Hindlimb muscle (tissue), 1 donor: ENCODE measurements at regions not wholly inside any gene's neighbourhood (a gene's known extent, or its start where the extent isn't known, plus 50 kb on each side); places are given as distances from the start of the nearest gene placed in this dataset.
A peak's percentile ranks its signal among the peaks of the same experiment; 100 is the strongest.

Experiments used
- DNase-seq: peaks from one replicate; pipeline ENCODE4 v3.0.0-alpha.2; 2013

- no peak for DNase-seq
Measured at GRCh38 chr3:151992326-151993041, 119.0 kb downstream of the SUCNR1 start.

- DNase-seq = no peak
Measured at GRCh38 chr3:151995091-151995490, 121.6 kb downstream of the SUCNR1 start.

- no peak for DNase-seq
Measured at GRCh38 chr3:151998744-151999143, 125.3 kb downstream of the SUCNR1 start.

DNA sequence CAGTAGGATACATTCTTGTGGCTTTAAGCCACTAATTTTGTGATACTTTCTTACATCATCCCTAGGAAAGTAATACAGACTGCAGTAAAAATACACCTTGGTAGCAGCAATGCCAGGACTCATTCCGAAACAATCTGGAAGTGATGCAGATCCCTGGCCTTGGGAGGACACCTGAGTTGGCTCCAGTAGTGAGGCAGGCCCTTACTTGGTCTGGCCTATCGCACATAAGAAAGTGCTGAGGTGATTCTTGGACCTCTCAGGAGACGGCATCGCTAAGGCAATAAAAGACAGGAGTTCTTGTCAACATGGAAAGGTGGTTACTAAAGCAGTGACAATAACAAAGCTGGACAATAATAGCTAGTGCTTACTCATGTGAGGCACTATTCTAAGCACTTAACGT lies 126.5 kb downstream of the SUCNR1 start:
- DNase-seq = no peak

GRCh38 chr3:152011812-152012735 lies 138.6 kb downstream of the SUCNR1 start:
- DNase-seq = no peak

GRCh38 chr3:152019508-152019907 lies 146.1 kb downstream of the SUCNR1 start:
- no peak for DNase-seq

GRCh38 chr3:152021951-152022461 lies 148.6 kb downstream of the SUCNR1 start:
- no peak for DNase-seq

GRCh38 chr3:152026033-152026556 lies 152.7 kb downstream of the SUCNR1 start:
- peak; percentile 20 for DNase-seq

DNA sequence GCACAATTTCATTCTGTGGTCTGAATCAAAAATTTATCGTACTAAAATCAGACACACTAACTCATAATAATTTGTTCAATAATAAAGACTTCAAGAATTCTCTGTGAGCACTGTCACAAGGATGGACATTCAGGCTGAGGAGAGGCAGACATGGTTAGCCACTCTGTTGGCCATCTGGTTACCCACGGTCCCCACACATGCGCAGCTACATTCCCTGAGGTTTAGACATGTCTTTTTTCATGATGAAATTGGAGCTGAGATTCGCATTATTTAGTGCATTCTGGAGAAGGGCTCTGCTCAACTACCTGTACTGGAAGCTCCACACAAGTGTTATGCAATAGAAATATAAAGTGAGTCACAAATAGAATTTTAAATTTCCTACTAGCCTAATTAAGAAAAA lies 156.9 kb downstream of the SUCNR1 start:
- DNase-seq = no peak

DNA sequence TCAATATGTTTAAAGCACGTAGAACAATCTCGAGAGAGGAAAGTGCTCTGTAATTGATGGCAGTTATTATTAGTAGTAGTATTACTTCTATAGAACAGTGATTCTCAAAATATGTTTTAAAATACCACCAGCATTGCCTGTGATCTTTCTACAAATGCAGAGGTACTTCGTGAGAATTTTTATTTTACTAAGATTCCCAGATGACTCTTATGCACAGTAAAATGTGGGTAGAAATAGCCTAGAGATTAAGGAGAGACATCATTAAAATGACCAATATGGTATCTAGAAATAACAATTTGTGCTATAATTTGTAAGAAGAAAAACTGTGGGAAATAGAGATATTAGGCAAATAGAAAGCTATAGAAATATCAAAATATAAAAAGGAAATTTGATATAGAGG lies 157.9 kb downstream of the SUCNR1 start:
- DNase-seq = no peak

DNA sequence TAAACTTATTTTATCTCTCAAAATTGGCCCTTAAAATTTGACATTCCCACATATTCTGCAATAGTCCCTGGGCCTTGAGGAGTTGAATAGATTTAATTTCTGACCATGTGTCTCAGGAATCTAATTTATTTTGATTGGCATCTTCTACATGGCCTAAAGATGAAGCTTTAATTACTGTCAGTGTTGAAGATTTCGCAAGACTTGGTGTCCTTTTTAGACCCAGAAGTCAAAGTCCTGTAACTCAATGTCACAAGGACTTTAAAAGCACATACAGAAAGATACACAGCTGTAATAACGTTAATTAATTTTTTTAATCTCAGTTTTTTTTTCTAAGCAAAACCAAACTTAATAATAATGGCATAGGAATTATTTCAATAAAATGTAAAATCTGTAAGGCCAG lies 163.9 kb downstream of the SUCNR1 start:
- DNase-seq = no peak

GRCh38 chr3:152037953-152038352 lies 164.5 kb downstream of the SUCNR1 start:
- DNase-seq = no peak

GRCh38 chr3:152038490-152038889 lies 165.0 kb downstream of the SUCNR1 start:
- no peak for DNase-seq

DNA sequence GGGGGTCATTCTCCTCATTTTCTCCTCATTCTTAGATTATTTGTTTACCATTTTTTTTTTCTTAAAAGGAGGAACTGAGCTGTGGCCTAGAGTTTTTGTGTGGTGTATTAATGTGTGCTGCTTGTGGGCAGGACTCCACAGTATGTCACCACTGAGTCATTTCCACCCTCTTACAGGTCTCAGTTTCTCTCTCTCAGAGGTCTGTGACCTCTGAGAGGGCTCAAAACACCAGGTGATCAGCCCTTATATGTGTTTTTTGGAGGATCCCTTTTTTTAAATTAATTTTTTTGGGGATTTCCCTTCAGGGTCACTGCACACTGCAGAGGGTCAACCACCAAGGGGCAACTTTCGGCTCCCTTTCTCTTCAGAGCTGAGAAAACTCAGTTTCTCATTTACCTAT lies 166.4 kb downstream of the SUCNR1 start:
- no peak for DNase-seq

DNA sequence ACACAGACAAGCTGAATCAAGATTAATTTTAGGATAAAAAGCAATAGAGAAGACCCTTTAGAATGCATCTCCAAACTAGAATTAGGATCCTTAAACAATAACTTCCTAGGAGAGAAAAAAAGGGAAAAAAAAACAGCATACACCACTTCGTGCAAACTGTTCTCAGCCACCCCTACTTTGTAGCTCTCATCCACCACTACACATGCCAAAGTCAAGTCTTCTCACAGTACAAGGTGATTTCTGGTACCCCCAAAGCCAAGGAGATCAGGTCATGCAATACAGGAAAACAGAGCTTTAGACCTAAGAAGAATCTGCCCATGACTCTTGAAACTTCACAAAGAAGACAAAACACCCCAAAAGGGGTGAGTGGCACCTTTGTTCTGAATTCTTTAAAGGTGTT lies 166.9 kb downstream of the SUCNR1 start:
- DNase-seq = no peak

GRCh38 chr3:152043620-152044019 lies 170.2 kb downstream of the SUCNR1 start:
- DNase-seq = no peak

DNA sequence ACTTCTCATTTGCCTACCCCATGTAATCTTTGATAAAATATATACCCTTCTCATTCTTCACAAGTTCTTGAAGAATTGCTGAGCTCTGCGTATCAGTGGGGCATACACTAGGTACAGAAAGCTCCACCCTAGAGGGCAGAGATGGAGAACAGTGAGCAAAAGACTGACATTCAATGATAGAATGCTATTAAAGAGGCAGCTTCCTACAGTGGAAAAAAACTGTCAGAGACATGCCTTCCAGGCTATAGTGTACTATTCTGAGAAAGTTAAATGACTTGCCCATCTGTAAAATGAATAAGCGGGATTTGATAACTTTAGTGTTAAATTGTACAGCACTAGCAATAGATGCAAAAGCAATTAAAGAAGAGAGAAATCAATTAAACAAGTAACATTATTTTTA lies 172.8 kb downstream of the SUCNR1 start:
- no peak for DNase-seq

GRCh38 chr3:152047465-152047864 lies 174.0 kb downstream of the SUCNR1 start:
- DNase-seq = no peak

GRCh38 chr3:152048831-152049230 lies 175.4 kb downstream of the SUCNR1 start:
- no peak for DNase-seq

- DNase-seq = no peak
Measured at GRCh38 chr3:152050903-152051302, 177.5 kb downstream of the SUCNR1 start.

- DNase-seq = no peak
Measured at GRCh38 chr3:152051501-152052404, 178.3 kb downstream of the SUCNR1 start.

DNA sequence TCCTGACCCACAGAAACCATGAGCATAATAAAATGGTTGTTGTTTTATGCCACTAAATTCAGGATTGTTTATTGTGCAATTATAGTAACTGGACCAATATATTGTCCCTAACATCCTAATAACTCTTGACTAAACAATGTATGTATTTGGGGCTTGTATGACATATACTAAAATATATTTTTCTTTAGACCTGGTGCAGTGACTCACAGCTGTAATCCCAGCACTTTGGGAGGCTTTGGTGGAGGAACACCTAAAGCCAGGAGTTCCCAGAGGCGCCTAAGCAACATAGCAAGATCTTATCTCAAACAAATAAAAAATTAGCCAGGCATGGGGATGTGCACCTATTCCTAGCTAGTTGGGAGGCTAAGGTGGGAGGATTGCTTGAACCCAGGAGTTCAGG lies 180.4 kb downstream of the SUCNR1 start:
- no peak for DNase-seq
